ENCODE measurements at regions not wholly inside any gene's neighbourhood (a gene's known extent, or its start where the extent isn't known, plus 50 kb on each side); places are given as distances from the start of the nearest gene placed in this dataset.

GRCh38 chr17:69764146-69764545 lies 310.9 kb upstream of the KCNJ16 start:
- Mint-ChIP-seq H3K4me3 (ENCODE audit: unreplicated experiment) (no peak overlapping the region), H3K9me3 (ENCODE audit: unreplicated experiment) (no peaks in the 10 kb centered on the region), H3K4me1 (ENCODE audit: unreplicated experiment) (peaks cover 20% of the 10 kb centered on the region), H3K27me3 (ENCODE audit: unreplicated experiment) (no peaks in the 10 kb centered on the region), H3K27ac (ENCODE audit: unreplicated experiment) (no peak overlapping the region), H3K36me3 (ENCODE audit: unreplicated experiment) (no peaks in the 10 kb centered on the region)
- DNase-seq (ENCODE audit: extremely low spot score, unreplicated experiment) = no peak
- no peak for TF ChIP-seq CTCF (IDR thresholded peaks at IDR 0.05)

DNA sequence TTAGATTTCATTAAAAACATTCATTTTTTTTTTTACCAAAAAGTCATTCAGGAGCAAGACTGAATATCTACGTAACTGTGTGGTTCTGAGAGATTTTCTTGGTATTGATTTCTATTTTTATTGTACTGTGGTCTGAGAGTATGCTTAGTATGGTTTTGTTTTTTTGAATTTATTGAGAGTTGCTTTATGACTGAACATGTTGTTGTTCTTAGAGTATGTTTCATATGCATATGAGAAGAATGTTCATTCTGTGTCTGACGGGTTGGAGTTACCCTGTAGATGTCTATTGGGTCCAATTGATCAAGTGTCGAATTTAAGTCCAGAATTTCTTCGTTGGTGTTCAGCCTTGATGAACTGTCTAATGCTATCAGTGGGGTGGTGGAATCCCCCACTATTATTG lies 306.0 kb upstream of the KCNJ16 start:
- Mint-ChIP-seq H3K27me3 (ENCODE audit: unreplicated experiment) (peaks cover 8% of the 10 kb centered on the region), H3K4me1 (ENCODE audit: unreplicated experiment) (no peaks in the 10 kb centered on the region), H3K9me3 (ENCODE audit: unreplicated experiment) (peaks cover 18% of the 10 kb centered on the region), H3K27ac (ENCODE audit: unreplicated experiment) (no peak overlapping the region), H3K36me3 (ENCODE audit: unreplicated experiment) (no peaks in the 10 kb centered on the region), H3K4me3 (ENCODE audit: unreplicated experiment) (no peak overlapping the region)
- no peak for DNase-seq (ENCODE audit: extremely low spot score, unreplicated experiment)
- no peak for TF ChIP-seq CTCF (IDR thresholded peaks at IDR 0.05)

DNA sequence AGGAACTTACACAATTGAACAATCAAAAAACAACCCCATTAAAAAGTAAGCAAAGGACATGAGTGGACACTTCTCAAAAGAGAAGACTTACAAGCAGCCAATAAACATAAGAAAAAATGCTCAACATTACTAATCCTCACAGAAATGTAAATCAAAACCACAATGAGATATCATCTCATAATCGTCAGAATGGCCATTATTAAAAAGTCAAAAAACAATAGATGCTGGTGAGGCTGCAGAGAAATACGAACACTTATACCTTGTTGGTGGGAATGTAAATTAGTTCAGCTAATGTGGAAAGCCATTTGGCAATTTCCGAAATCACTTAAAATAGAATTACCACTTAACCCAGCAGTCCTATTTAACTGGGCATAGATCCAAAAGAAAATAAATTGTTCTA lies 301.9 kb upstream of the KCNJ16 start:
- no peak for TF ChIP-seq CTCF (IDR thresholded peaks at IDR 0.05)
- Mint-ChIP-seq H3K4me3 (ENCODE audit: unreplicated experiment) (no peak overlapping the region), H3K9me3 (ENCODE audit: unreplicated experiment) (peaks cover 18% of the 10 kb centered on the region), H3K4me1 (ENCODE audit: unreplicated experiment) (peaks cover 4% of the 10 kb centered on the region), H3K27ac (ENCODE audit: unreplicated experiment) (no peak overlapping the region), H3K27me3 (ENCODE audit: unreplicated experiment) (peaks cover 8% of the 10 kb centered on the region), H3K36me3 (ENCODE audit: unreplicated experiment) (no peaks in the 10 kb centered on the region)
- no peak for DNase-seq (ENCODE audit: extremely low spot score, unreplicated experiment)

DNA sequence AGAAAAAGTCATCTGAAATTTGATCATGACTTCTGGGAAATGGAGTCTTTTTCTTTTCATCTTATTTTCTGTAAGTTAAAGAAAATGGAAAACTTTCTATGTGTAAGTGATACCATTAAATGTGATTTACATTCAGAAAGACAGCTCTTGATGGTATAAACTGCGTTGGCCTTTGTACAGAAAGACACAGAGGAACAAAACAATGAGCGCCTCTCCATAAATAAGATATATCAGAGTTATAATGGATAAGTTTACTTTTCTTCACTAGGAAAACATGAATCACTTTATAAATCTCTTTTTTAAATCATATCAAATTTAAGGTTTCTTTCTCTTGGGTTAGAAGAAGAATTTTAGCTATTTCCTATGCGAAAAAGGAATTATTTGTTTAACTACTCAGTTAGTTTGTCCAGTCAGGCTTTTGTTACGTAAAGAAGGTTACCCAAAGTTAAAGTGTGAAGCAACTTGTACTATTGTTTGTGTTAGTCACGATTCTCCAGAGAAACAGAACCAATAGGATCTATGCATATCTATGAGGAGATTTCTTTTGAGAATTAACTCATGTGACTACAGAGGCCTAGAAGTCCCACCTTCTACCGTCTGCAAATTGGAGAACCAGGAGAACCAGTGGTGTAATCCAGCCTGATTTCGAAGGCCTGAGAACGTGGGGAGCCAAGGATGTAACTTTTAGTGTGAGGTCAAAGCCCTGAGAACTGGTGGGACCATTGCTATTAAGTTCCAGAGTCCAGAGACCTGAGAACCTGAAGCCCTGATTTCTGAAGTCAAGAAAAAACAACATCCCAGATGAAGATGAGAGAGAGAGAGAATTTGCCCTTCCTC lies 295.4 kb upstream of the KCNJ16 start:
- no peak overlapping the region for H3K4me3 Mint-ChIP-seq (ENCODE audit: unreplicated experiment)
- no peak for DNase-seq (ENCODE audit: extremely low spot score, unreplicated experiment)
- H3K36me3 Mint-ChIP-seq (ENCODE audit: unreplicated experiment) = no peaks in the 10 kb centered on the region
- H3K4me1 Mint-ChIP-seq (ENCODE audit: unreplicated experiment) = peaks cover 21% of the 10 kb centered on the region
- H3K9me3 Mint-ChIP-seq (ENCODE audit: unreplicated experiment) = peaks cover 4% of the 10 kb centered on the region
- H3K27ac Mint-ChIP-seq (ENCODE audit: unreplicated experiment) = peak overlapping the region; percentile 84
- no peak for TF ChIP-seq CTCF (IDR thresholded peaks at IDR 0.05)
- H3K27me3 Mint-ChIP-seq (ENCODE audit: unreplicated experiment) = no peaks in the 10 kb centered on the region

GRCh38 chr17:69783865-69784264 lies 291.2 kb upstream of the KCNJ16 start:
- TF ChIP-seq CTCF (IDR thresholded peaks at IDR 0.05) = no peak
- DNase-seq (ENCODE audit: extremely low spot score, unreplicated experiment) = no peak
- H3K4me3 Mint-ChIP-seq (ENCODE audit: unreplicated experiment) = no peak overlapping the region
- no peaks in the 10 kb centered on the region for H3K27me3 Mint-ChIP-seq (ENCODE audit: unreplicated experiment)
- H3K36me3 Mint-ChIP-seq (ENCODE audit: unreplicated experiment) = no peaks in the 10 kb centered on the region
- H3K9me3 Mint-ChIP-seq (ENCODE audit: unreplicated experiment) = peaks cover 4% of the 10 kb centered on the region
- H3K27ac Mint-ChIP-seq (ENCODE audit: unreplicated experiment) = no peak overlapping the region
- peaks cover 13% of the 10 kb centered on the region for H3K4me1 Mint-ChIP-seq (ENCODE audit: unreplicated experiment)

Data from osteocyte (in vitro differentiated cells).